ENCODE measurements at regions not wholly inside any gene's neighbourhood (a gene's known extent, or its start where the extent isn't known, plus 50 kb on each side); places are given as distances from the start of the nearest gene placed in this dataset.
"Not testable (repeated sequence)": the region's sequence is repeated elsewhere in the genome, so short reads cannot be mapped to it uniquely, and the experiment has no call there.

DNA sequence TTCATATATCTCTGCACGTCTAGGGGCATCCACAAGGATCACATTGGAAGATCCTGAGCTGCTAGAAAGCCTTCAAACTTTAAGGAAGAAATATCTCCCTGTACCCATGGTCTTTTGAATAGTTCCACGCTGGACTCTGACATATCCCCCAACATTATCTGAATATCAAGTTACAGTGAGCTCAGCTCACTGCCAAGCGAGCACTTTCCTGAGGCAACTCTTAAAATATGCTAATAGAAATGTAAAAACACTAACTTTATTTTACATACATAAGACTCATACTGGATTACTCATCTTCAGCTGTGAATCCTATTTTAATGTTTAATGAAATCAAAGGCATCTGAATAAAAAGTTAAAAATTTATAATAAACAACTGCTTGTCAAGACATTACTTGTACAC, 420.2 kb upstream of the CCDC54 start:
- Histone ChIP-seq H3K36me3 (ENCODE audit: insufficient read depth, insufficient read length, low read length) (no peaks in the 10 kb centered on the region), H3K4me3 (ENCODE audit: insufficient read length, low read depth) (no peak overlapping the region), H3K9me3 (ENCODE audit: insufficient read depth, low read length) (peaks cover 4% of the 10 kb centered on the region; the same call in 1 of the 2 replicates), H3K4me1 (ENCODE audit: insufficient read depth, insufficient read length) (no peaks in the 10 kb centered on the region), H3K9ac (ENCODE audit: insufficient read length, low read depth) (no peak overlapping the region), H3K27me3 (ENCODE audit: insufficient read depth, insufficient read length) (no peaks in the 10 kb centered on the region)
- DNase-seq (ENCODE audit: low read depth, low spot score): no peak
- TF ChIP-seq SUZ12 (IDR thresholded peaks at IDR 0.05; ENCODE audit: extremely low read depth, insufficient read depth, insufficient read length) (no peak), YY1 (IDR thresholded peaks at IDR 0.05; ENCODE audit: insufficient read depth, insufficient read length) (no peak), ZNF274 (IDR thresholded peaks at IDR 0.05; ENCODE audit: low read depth, low read length) (no peak)

DNA sequence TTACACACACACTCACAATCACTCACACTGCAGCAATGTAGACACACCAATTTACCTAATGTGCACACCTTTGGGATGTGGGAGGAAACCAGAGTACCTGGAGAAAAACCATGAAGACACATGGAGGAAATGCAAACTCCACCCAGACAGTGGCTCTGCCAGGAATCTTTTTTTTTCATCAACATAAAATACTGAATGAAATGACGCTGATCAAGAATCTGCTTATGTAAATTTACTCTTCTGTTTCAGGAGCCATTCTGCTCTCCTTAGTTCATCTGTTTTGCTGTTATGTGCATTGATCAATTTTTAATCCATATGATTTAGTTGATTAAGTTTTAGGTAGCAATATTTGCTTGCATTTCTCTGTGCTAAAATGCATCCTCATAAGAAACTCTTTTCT, 414.2 kb upstream of the CCDC54 start:
- Histone ChIP-seq H3K4me1 (ENCODE audit: insufficient read depth, insufficient read length) (no peaks in the 10 kb centered on the region), H3K9me3 (ENCODE audit: insufficient read depth, low read length) (peaks cover 4% of the 10 kb centered on the region; the same call in 1 of the 2 replicates), H3K4me3 (ENCODE audit: insufficient read length, low read depth) (no peak overlapping the region), H3K36me3 (ENCODE audit: insufficient read depth, insufficient read length, low read length) (no peaks in the 10 kb centered on the region), H3K9ac (ENCODE audit: insufficient read length, low read depth) (no peak overlapping the region), H3K27me3 (ENCODE audit: insufficient read depth, insufficient read length) (no peaks in the 10 kb centered on the region)
- no peak for TF ChIP-seq ZNF274 (IDR thresholded peaks at IDR 0.05; ENCODE audit: low read depth, low read length)
- no peak for TF ChIP-seq SUZ12 (IDR thresholded peaks at IDR 0.05; ENCODE audit: extremely low read depth, insufficient read depth, insufficient read length)
- TF ChIP-seq YY1 (IDR thresholded peaks at IDR 0.05; ENCODE audit: insufficient read depth, insufficient read length): no peak
- DNase-seq (ENCODE audit: low read depth, low spot score): no peak

DNA sequence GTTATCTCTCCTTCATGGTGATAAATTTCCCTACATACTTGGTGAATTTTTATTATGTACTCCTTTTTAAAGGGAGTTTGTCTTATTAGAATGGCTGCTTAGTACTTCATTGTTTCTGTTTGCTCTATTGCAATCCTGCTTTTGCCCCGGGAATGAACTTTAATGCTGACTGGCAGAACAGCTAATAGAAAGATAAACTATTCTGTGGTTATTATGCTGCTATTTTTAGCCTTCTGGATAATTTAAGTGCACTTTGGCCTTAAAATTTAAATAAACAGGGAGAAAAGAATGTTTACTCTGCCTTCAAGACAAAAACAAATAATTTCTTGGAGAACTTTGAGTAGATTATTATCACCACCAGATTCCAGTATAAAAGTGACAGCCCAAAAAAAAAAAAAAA, 413.8 kb upstream of the CCDC54 start:
- H3K4me1 ChIP-seq (ENCODE audit: insufficient read depth, insufficient read length): no peaks in the 10 kb centered on the region
- DNase-seq (ENCODE audit: low read depth, low spot score): no peak
- no peak for TF ChIP-seq YY1 (IDR thresholded peaks at IDR 0.05; ENCODE audit: insufficient read depth, insufficient read length)
- TF ChIP-seq SUZ12 (IDR thresholded peaks at IDR 0.05; ENCODE audit: extremely low read depth, insufficient read depth, insufficient read length): no peak
- no peak for TF ChIP-seq ZNF274 (IDR thresholded peaks at IDR 0.05; ENCODE audit: low read depth, low read length)
- peaks cover 4% of the 10 kb centered on the region; the same call in 1 of the 2 replicates for H3K9me3 ChIP-seq (ENCODE audit: insufficient read depth, low read length)
- no peaks in the 10 kb centered on the region for H3K27me3 ChIP-seq (ENCODE audit: insufficient read depth, insufficient read length)
- H3K36me3 ChIP-seq (ENCODE audit: insufficient read depth, insufficient read length, low read length): no peaks in the 10 kb centered on the region
- H3K9ac ChIP-seq (ENCODE audit: insufficient read length, low read depth): no peak overlapping the region
- H3K4me3 ChIP-seq (ENCODE audit: insufficient read length, low read depth): no peak overlapping the region

DNA sequence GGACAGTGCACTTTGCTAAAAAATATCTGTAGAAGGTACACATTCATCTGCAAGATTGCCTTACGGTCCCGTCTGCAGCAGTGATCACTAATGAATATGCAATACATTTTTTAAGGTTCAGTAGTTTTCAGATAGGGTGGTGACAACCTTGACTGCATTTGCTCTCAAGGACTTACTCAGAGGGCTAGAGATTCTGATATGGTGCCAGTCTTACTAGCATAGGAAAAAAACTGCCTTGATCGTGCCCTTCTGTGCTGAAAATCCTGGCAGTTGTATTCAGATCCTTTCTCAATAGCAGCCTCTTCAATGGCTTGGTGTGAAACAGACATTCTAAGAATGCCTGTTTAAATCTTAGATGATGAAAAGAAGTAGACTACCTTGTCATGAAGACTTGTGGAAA, 411.9 kb upstream of the CCDC54 start:
- TF ChIP-seq YY1 (IDR thresholded peaks at IDR 0.05; ENCODE audit: insufficient read depth, insufficient read length) (no peak), ZNF274 (IDR thresholded peaks at IDR 0.05; ENCODE audit: low read depth, low read length) (no peak), SUZ12 (IDR thresholded peaks at IDR 0.05; ENCODE audit: extremely low read depth, insufficient read depth, insufficient read length) (no peak)
- Histone ChIP-seq H3K27me3 (ENCODE audit: insufficient read depth, insufficient read length) (no peaks in the 10 kb centered on the region), H3K4me1 (ENCODE audit: insufficient read depth, insufficient read length) (no peaks in the 10 kb centered on the region), H3K36me3 (ENCODE audit: insufficient read depth, insufficient read length, low read length) (no peaks in the 10 kb centered on the region), H3K4me3 (ENCODE audit: insufficient read length, low read depth) (no peak overlapping the region), H3K9ac (ENCODE audit: insufficient read length, low read depth) (no peak overlapping the region), H3K9me3 (ENCODE audit: insufficient read depth, low read length) (peaks cover 4% of the 10 kb centered on the region; the same call in 1 of the 2 replicates)
- DNase-seq (ENCODE audit: low read depth, low spot score): no peak

DNA sequence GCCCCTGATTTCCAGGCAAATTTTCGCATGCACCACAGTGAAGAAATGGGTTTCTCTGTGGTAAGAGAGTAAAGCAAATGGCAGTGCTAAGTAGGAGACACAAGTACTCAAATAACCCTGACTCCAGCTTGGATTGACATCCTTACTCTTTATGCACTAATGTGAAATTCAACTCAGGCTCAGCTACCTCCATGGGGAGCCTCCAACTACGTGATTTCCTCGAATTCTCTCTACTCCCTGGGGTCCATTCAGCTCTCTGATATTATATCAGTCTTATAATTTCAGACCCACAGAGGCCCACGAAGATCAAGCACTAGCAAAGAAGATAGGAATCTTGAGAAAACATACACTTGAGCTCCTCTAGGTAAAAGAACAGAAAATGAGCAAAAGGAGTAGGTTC, 407.6 kb upstream of the CCDC54 start:
- Histone ChIP-seq H3K4me1 (ENCODE audit: insufficient read depth, insufficient read length) (no peaks in the 10 kb centered on the region), H3K9ac (ENCODE audit: insufficient read length, low read depth) (no peak overlapping the region), H3K4me3 (ENCODE audit: insufficient read length, low read depth) (no peak overlapping the region), H3K9me3 (ENCODE audit: insufficient read depth, low read length) (no peaks in the 10 kb centered on the region), H3K36me3 (ENCODE audit: insufficient read depth, insufficient read length, low read length) (no peaks in the 10 kb centered on the region), H3K27me3 (ENCODE audit: insufficient read depth, insufficient read length) (no peaks in the 10 kb centered on the region)
- DNase-seq (ENCODE audit: low read depth, low spot score): no peak
- no peak for TF ChIP-seq ZNF274 (IDR thresholded peaks at IDR 0.05; ENCODE audit: low read depth, low read length)
- TF ChIP-seq SUZ12 (IDR thresholded peaks at IDR 0.05; ENCODE audit: extremely low read depth, insufficient read depth, insufficient read length): no peak

DNA sequence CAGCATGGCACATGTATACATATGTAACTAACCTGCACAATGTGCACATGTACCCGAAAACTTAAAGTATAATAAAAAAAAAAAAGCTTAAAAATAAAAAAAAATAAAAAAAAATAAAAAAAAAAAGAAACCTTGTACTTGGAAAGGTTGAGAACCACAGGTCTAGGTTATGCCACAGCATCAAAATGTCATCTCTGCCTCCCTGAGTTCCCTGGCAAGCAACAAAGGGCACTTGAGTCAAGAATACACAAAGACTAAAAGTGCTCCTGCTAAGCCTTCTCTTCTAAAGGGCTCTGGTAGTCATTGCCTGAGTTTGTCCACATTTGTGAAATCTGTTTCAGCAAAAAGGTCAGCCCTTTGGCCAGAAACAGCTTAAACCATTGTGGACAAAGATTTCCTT, 395.8 kb upstream of the CCDC54 start:
- Histone ChIP-seq H3K4me1 (ENCODE audit: insufficient read depth, insufficient read length) (no peaks in the 10 kb centered on the region), H3K36me3 (ENCODE audit: insufficient read depth, insufficient read length, low read length) (no peaks in the 10 kb centered on the region), H3K9me3 (ENCODE audit: insufficient read depth, low read length) (no peaks in the 10 kb centered on the region), H3K4me3 (ENCODE audit: insufficient read length, low read depth) (no peak overlapping the region), H3K9ac (ENCODE audit: insufficient read length, low read depth) (no peak overlapping the region), H3K27me3 (ENCODE audit: insufficient read depth, insufficient read length) (no peaks in the 10 kb centered on the region)
- no peak for DNase-seq (ENCODE audit: low read depth, low spot score)
- TF ChIP-seq ZNF274 (IDR thresholded peaks at IDR 0.05; ENCODE audit: low read depth, low read length) (no peak), SUZ12 (IDR thresholded peaks at IDR 0.05; ENCODE audit: extremely low read depth, insufficient read depth, insufficient read length) (no peak), YY1 (IDR thresholded peaks at IDR 0.05; ENCODE audit: insufficient read depth, insufficient read length) (no peak)

DNA sequence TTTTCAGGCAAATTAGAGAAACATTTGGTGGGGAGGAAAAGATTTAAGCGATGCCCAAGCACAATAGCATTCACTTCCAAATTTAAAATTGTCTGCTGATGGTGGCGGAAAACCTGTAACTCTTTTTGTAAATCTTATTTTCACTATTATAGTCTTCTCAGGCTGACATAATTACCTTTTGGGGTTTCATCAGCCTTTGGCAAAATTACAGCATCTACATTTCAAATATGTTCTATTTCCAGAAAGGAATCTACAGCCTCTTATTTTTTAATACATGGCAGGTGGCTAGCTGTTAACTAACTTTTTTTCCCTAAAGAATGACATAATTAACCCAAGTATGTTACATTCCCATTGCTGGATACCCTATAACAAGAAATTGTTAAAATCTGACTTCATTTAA, 391.5 kb upstream of the CCDC54 start:
- Histone ChIP-seq H3K27me3 (ENCODE audit: insufficient read depth, insufficient read length) (no peaks in the 10 kb centered on the region), H3K36me3 (ENCODE audit: insufficient read depth, insufficient read length, low read length) (no peaks in the 10 kb centered on the region), H3K4me3 (ENCODE audit: insufficient read length, low read depth) (no peak overlapping the region), H3K9ac (ENCODE audit: insufficient read length, low read depth) (no peak overlapping the region), H3K4me1 (ENCODE audit: insufficient read depth, insufficient read length) (no peaks in the 10 kb centered on the region), H3K9me3 (ENCODE audit: insufficient read depth, low read length) (no peaks in the 10 kb centered on the region)
- DNase-seq (ENCODE audit: low read depth, low spot score): no peak
- TF ChIP-seq YY1 (IDR thresholded peaks at IDR 0.05; ENCODE audit: insufficient read depth, insufficient read length): no peak
- TF ChIP-seq ZNF274 (IDR thresholded peaks at IDR 0.05; ENCODE audit: low read depth, low read length): no peak
- no peak for TF ChIP-seq SUZ12 (IDR thresholded peaks at IDR 0.05; ENCODE audit: extremely low read depth, insufficient read depth, insufficient read length)

DNA sequence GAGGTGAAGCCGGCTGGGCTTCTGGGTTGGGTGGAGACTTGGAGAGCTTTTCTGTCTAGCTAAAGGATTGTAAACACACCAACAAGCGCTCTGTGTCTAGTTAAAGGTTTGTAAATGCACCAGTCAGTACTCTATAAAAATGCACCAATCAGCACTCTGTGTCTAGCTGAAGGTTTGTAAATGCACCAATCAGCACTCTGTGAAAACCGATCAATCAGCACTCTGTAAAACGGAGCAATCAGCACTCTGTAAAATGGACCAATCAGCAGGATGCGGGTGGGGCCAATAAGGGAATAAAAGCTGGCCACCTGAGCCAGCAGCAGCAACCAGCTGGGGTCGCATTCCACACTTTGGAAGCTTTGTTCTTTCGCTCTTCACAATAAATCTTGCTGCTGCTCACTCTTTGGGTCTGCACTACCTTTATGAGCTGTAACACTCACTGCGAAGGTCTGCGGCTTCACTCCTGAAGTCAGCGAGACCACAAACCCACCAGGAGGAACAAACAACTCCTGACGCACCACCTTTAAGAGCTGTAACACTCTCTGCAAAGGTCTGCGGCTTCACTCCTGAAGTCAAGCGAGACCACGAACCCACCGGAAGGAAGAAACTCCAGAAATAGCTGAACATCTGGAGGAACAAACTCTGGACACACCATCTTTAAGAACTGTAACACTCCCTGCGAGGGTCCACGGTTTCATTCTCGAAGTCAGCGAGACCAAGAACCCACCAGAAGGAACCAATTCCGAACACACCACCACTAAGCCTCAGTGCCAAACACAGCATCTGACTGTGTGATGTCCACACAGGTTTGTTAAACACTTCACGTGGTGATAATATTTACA, 378.2 kb upstream of the CCDC54 start:
- H3K4me1 ChIP-seq (ENCODE audit: insufficient read depth, insufficient read length); H3K36me3 ChIP-seq (ENCODE audit: insufficient read depth, insufficient read length, low read length); H3K4me3 ChIP-seq (ENCODE audit: insufficient read length, low read depth); H3K27me3 ChIP-seq (ENCODE audit: insufficient read depth, insufficient read length); H3K9ac ChIP-seq (ENCODE audit: insufficient read length, low read depth); H3K9me3 ChIP-seq (ENCODE audit: insufficient read depth, low read length); DNase-seq (ENCODE audit: low read depth, low spot score): not testable (repeated sequence)
